ENCODE measurements at regions not wholly inside any gene's neighbourhood (a gene's known extent, or its start where the extent isn't known, plus 50 kb on each side); places are given as distances from the start of the nearest gene placed in this dataset.

- TF ChIP-seq, protein P1, sequence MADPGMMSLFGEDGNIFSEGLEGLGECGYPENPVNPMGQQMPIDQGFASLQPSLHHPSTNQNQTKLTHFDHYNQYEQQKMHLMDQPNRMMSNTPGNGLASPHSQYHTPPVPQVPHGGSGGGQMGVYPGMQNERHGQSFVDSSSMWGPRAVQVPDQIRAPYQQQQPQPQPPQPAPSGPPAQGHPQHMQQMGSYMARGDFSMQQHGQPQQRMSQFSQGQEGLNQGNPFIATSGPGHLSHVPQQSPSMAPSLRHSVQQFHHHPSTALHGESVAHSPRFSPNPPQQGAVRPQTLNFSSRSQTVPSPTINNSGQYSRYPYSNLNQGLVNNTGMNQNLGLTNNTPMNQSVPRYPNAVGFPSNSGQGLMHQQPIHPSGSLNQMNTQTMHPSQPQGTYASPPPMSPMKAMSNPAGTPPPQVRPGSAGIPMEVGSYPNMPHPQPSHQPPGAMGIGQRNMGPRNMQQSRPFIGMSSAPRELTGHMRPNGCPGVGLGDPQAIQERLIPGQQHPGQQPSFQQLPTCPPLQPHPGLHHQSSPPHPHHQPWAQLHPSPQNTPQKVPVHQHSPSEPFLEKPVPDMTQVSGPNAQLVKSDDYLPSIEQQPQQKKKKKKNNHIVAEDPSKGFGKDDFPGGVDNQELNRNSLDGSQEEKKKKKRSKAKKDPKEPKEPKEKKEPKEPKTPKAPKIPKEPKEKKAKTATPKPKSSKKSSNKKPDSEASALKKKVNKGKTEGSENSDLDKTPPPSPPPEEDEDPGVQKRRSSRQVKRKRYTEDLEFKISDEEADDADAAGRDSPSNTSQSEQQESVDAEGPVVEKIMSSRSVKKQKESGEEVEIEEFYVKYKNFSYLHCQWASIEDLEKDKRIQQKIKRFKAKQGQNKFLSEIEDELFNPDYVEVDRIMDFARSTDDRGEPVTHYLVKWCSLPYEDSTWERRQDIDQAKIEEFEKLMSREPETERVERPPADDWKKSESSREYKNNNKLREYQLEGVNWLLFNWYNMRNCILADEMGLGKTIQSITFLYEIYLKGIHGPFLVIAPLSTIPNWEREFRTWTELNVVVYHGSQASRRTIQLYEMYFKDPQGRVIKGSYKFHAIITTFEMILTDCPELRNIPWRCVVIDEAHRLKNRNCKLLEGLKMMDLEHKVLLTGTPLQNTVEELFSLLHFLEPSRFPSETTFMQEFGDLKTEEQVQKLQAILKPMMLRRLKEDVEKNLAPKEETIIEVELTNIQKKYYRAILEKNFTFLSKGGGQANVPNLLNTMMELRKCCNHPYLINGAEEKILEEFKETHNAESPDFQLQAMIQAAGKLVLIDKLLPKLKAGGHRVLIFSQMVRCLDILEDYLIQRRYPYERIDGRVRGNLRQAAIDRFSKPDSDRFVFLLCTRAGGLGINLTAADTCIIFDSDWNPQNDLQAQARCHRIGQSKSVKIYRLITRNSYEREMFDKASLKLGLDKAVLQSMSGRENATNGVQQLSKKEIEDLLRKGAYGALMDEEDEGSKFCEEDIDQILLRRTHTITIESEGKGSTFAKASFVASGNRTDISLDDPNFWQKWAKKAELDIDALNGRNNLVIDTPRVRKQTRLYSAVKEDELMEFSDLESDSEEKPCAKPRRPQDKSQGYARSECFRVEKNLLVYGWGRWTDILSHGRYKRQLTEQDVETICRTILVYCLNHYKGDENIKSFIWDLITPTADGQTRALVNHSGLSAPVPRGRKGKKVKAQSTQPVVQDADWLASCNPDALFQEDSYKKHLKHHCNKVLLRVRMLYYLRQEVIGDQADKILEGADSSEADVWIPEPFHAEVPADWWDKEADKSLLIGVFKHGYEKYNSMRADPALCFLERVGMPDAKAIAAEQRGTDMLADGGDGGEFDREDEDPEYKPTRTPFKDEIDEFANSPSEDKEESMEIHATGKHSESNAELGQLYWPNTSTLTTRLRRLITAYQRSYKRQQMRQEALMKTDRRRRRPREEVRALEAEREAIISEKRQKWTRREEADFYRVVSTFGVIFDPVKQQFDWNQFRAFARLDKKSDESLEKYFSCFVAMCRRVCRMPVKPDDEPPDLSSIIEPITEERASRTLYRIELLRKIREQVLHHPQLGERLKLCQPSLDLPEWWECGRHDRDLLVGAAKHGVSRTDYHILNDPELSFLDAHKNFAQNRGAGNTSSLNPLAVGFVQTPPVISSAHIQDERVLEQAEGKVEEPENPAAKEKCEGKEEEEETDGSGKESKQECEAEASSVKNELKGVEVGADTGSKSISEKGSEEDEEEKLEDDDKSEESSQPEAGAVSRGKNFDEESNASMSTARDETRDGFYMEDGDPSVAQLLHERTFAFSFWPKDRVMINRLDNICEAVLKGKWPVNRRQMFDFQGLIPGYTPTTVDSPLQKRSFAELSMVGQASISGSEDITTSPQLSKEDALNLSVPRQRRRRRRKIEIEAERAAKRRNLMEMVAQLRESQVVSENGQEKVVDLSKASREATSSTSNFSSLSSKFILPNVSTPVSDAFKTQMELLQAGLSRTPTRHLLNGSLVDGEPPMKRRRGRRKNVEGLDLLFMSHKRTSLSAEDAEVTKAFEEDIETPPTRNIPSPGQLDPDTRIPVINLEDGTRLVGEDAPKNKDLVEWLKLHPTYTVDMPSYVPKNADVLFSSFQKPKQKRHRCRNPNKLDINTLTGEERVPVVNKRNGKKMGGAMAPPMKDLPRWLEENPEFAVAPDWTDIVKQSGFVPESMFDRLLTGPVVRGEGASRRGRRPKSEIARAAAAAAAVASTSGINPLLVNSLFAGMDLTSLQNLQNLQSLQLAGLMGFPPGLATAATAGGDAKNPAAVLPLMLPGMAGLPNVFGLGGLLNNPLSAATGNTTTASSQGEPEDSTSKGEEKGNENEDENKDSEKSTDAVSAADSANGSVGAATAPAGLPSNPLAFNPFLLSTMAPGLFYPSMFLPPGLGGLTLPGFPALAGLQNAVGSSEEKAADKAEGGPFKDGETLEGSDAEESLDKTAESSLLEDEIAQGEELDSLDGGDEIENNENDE (IDR thresholded peaks at IDR 0.05; ENCODE audit: insufficient replicate concordance, low read length): no peak
- TF ChIP-seq RFX5 (IDR thresholded peaks at IDR 0.05; ENCODE audit: borderline replicate concordance, low read depth, low read length) (no peak), RAD21 (IDR thresholded peaks at IDR 0.05 in 1 of 2, conservative IDR thresholded peaks at IDR 0.05 in 1 of 2; ENCODE audit: low read depth in 2 of 2, low read length in 2 of 2) (no peak), SP1 (IDR thresholded peaks at IDR 0.05; ENCODE audit: low read depth, low read length) (no peak), GABPA (IDR thresholded peaks at IDR 0.05; ENCODE audit: borderline replicate concordance, insufficient read depth, low read length) (no peak), SP2 (IDR thresholded peaks at IDR 0.05; ENCODE audit: low read length) (no peak), SIN3A (conservative IDR thresholded peaks at IDR 0.05 in 1 of 2, IDR thresholded peaks at IDR 0.05 in 1 of 2; ENCODE audit: low read depth in 1 of 2, low read length in 2 of 2) (no peak)
- TF ChIP-seq, protein P2, sequence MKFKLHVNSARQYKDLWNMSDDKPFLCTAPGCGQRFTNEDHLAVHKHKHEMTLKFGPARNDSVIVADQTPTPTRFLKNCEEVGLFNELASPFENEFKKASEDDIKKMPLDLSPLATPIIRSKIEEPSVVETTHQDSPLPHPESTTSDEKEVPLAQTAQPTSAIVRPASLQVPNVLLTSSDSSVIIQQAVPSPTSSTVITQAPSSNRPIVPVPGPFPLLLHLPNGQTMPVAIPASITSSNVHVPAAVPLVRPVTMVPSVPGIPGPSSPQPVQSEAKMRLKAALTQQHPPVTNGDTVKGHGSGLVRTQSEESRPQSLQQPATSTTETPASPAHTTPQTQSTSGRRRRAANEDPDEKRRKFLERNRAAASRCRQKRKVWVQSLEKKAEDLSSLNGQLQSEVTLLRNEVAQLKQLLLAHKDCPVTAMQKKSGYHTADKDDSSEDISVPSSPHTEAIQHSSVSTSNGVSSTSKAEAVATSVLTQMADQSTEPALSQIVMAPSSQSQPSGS (IDR thresholded peaks at IDR 0.05; ENCODE audit: low read length): no peak
These were observed 134.7 kb downstream of the PFKFB3 start (continued) for GRCh38 chr10:6337382-6337781.

Measured in H1 (cell line).